Ovary (tissue), 3 donors: ENCODE measurements at regions not wholly inside any gene's neighbourhood (a gene's known extent, or its start where the extent isn't known, plus 50 kb on each side); places are given as distances from the start of the nearest gene placed in this dataset.

Experiments
- EP300 ChIP-seq: sonication (generic); formaldehyde crosslinking; IDR thresholded peaks from one replicate; pipeline ENCODE4 v1.6.1; 2017; ENCODE audit warnings: antibody characterized with exemption
- POLR2A ChIP-seq: fragments of 450-650 bp; IDR thresholded peaks from one replicate; pipeline ENCODE4 v1.6.1; 2017; ENCODE audit warnings: antibody characterized with exemption, mild to moderate bottlenecking, moderate library complexity
- TF ChIP-seq, protein P1 (sequence below), 3 donors: fragments of 450-650 bp in 2 of 3; fragments of 200-600 bp in 1 of 3; IDR thresholded peaks; one replicate each; pipeline versions ENCODE4 v1.5.1 to v1.8.0; 2016 to 2022; ENCODE audit warnings: antibody characterized with exemption in 3 of 3, mild to moderate bottlenecking in 1 of 3
- donor health status: DM: no; HTN: no; CAD: no.

DNA sequence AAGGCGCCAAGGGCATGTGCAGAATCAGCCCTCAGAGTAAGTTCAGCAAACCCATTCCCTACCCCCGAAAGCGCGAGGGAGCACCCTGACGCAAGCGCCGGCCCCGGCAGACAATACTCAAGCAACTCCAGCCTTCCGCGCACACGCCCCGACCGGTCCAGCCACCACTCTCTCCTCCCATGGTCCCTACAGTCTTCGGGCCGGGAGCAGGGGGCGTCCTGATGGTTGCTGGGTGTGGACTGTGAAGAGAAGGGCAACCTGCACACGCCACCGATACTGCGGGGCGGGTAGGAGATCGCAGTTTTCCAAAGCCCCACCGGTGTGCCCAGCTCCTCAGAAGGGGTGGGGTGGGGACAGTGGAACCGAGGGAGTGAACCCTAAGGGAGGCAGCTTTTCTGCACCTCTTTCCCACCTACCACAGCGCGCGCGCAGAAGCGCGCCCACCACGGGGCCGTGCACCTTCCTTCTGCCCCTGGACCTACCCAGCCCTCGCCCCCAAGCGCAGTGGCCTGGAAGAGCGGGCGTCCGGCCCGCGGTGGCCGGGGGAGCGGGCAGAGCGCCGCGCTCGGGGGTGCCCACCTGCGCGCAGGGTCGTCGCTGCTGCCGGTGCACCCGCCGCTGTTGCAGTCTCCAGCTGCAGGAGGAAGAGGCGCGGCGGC is 650.2 kb upstream of the DIPK2B start:
- TF ChIP-seq, protein P1, sequence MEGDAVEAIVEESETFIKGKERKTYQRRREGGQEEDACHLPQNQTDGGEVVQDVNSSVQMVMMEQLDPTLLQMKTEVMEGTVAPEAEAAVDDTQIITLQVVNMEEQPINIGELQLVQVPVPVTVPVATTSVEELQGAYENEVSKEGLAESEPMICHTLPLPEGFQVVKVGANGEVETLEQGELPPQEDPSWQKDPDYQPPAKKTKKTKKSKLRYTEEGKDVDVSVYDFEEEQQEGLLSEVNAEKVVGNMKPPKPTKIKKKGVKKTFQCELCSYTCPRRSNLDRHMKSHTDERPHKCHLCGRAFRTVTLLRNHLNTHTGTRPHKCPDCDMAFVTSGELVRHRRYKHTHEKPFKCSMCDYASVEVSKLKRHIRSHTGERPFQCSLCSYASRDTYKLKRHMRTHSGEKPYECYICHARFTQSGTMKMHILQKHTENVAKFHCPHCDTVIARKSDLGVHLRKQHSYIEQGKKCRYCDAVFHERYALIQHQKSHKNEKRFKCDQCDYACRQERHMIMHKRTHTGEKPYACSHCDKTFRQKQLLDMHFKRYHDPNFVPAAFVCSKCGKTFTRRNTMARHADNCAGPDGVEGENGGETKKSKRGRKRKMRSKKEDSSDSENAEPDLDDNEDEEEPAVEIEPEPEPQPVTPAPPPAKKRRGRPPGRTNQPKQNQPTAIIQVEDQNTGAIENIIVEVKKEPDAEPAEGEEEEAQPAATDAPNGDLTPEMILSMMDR (IDR thresholded peaks at IDR 0.05): no peak
- TF ChIP-seq POLR2A: no peak
- TF ChIP-seq EP300: no peak
